Lung (tissue), 11 donors: ENCODE measurements at regions not wholly inside any gene's neighbourhood (a gene's known extent, or its start where the extent isn't known, plus 50 kb on each side); places are given as distances from the start of the nearest gene placed in this dataset.

Source experiments
- ATAC-seq: fragments of 200-7000 bp; cut with Tn5 transposase; one replicate; pipeline ENCODE4 v1.9.1; 2020; ENCODE audit warnings: moderate number of reproducible peaks; ENCODE audit not compliant: insufficient read depth, low FRiP score
- DNase-seq, 3 donors: peaks; one replicate each; pipeline ENCODE4 v3.0.0-alpha.2; 2013 to 2017
- H3K27ac ChIP-seq, 2 donors: one replicate each; pipeline ENCODE4 v1.5.1; 2013; ENCODE audit warnings: mild to moderate bottlenecking in 2 of 2, moderate library complexity in 2 of 2, control low read depth in 1 of 2, inconsistent platforms in 1 of 2, low read depth in 1 of 2, low read length in 1 of 2
- H3K27me3 ChIP-seq, 3 donors: one replicate each; pipeline ENCODE4 v1.5.1; 2013; ENCODE audit warnings: low read length in 2 of 3; ENCODE audit not compliant: control insufficient read depth in 3 of 3, insufficient read depth in 3 of 3
- H3K36me3 ChIP-seq, 4 donors: one replicate each; pipeline ENCODE4 v1.5.1; 2013; ENCODE audit warnings: low read length in 4 of 4, mild to moderate bottlenecking in 1 of 4, moderate library complexity in 1 of 4; ENCODE audit not compliant: control insufficient read depth in 4 of 4, insufficient read depth in 4 of 4
- H3K4me1 ChIP-seq, 5 donors: one replicate each; pipeline ENCODE4 v1.5.1; 2013; ENCODE audit warnings: low read length in 5 of 5, mild to moderate bottlenecking in 2 of 5, moderate library complexity in 1 of 5; ENCODE audit not compliant: control insufficient read depth in 5 of 5, insufficient read depth in 5 of 5
- H3K4me3 ChIP-seq: one replicate; pipeline ENCODE4 v1.5.1; 2013; ENCODE audit warnings: mild to moderate bottlenecking, control low read depth, moderate library complexity
- H3K9ac ChIP-seq, 2 donors: one replicate each; pipeline ENCODE4 v1.5.1; 2013; ENCODE audit warnings: low read length in 2 of 2, control low read depth in 1 of 2; ENCODE audit not compliant: insufficient read depth in 1 of 2
- H3K9me3 ChIP-seq, 4 donors: one replicate each; pipeline ENCODE4 v1.5.1; 2013; ENCODE audit warnings: low read length in 3 of 4, mild to moderate bottlenecking in 1 of 4, moderate library complexity in 1 of 4; ENCODE audit not compliant: control insufficient read depth in 4 of 4, insufficient read depth in 3 of 4
- WGBS, 2 donors: extraction: QIAGEN DNeasy Blood & Tissue Kit; methylation state at CpG; one replicate each; pipeline ENCODE4 v1.1.7; 2013; 5-methylcytosine and 5-hydroxymethylcytosine counted together
- TF ChIP-seq, protein P1 (sequence below): IDR thresholded peaks from 2 replicates; pipeline ENCODE4 v1.5.1; 2012; ENCODE audit warnings: mild to moderate bottlenecking; ENCODE audit errors: control extremely low read depth, extremely low read depth
- donor health status: control.
- donor health status: control.
- donor health status: Bipolar disorder and iron deficiency.
- donor health status: healthy.
- donor health status: DM: yes; HTN: yes; CAD: no.

DNA sequence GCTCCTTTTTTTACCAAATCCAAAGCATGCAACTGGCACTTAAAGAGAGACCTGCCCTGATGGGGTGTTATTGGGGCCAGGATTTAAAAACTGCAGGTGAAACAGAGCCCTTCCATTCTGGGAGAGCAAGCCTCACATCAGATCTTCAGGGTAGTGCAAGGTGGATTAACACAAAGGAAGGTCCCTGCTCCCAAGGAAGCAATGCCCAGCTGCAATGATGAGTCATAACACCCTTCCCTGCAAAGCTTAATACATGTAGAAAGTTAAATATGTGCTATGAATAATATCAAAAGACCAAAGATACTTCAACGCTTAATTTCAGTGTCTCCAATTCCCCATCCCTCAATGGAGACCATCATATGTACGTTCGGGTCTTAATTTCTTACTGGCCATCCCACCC, 508.0 kb downstream of the OMA1 start:
- no peaks in the 10 kb centered on the region for H3K4me1 ChIP-seq
- TF ChIP-seq, protein P1, sequence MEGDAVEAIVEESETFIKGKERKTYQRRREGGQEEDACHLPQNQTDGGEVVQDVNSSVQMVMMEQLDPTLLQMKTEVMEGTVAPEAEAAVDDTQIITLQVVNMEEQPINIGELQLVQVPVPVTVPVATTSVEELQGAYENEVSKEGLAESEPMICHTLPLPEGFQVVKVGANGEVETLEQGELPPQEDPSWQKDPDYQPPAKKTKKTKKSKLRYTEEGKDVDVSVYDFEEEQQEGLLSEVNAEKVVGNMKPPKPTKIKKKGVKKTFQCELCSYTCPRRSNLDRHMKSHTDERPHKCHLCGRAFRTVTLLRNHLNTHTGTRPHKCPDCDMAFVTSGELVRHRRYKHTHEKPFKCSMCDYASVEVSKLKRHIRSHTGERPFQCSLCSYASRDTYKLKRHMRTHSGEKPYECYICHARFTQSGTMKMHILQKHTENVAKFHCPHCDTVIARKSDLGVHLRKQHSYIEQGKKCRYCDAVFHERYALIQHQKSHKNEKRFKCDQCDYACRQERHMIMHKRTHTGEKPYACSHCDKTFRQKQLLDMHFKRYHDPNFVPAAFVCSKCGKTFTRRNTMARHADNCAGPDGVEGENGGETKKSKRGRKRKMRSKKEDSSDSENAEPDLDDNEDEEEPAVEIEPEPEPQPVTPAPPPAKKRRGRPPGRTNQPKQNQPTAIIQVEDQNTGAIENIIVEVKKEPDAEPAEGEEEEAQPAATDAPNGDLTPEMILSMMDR = no peak
- H3K4me3 ChIP-seq = no peak overlapping the region
- no peak for ATAC-seq
- no peak overlapping the region for H3K9ac ChIP-seq
- H3K36me3 ChIP-seq = no peaks in the 10 kb centered on the region
- DNase-seq = no peak
- H3K27ac ChIP-seq = no peak overlapping the region
- 97 to 98% methylated on average over 3 of the region's 3 CpGs for WGBS, 2 donors
- no peaks in the 10 kb centered on the region for H3K27me3 ChIP-seq
- H3K9me3 ChIP-seq = peaks cover 0 to 1% (median 0%) of the 10 kb centered on the region in 4 donors

DNA sequence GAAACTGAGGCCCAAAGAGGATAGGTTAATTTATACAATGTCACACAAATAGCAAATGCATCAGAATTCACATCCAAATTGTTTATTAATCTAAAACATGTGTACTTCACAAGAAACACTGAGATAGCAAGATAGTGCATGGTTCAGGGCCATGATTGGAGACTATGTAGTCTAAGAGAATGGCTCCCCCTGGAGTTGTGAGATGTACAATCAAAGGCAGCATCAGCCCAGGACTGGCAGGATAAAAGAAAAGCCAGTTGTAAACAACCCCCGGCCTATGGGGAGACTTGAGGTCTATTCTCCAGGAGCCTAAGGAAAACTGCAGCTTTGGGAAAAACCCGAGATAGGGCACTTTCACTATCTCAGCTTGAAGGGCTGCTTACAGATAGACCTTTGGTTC, 511.0 kb downstream of the OMA1 start:
- peaks cover 0 to 4% (median 0%) of the 10 kb centered on the region in 5 donors for H3K4me1 ChIP-seq
- peaks cover 0 to 2% (median 0%) of the 10 kb centered on the region in 3 donors for H3K27me3 ChIP-seq
- DNase-seq = no peak
- ATAC-seq = no peak
- H3K4me3 ChIP-seq = no peak overlapping the region
- TF ChIP-seq, protein P1 = no peak
- no peak overlapping the region for H3K27ac ChIP-seq
- WGBS, 2 donors = 63 to 64% methylated on average over 2 of the region's 2 CpGs
- H3K36me3 ChIP-seq = no peaks in the 10 kb centered on the region
- H3K9ac ChIP-seq = no peak overlapping the region
- H3K9me3 ChIP-seq = no peaks in the 10 kb centered on the region

DNA sequence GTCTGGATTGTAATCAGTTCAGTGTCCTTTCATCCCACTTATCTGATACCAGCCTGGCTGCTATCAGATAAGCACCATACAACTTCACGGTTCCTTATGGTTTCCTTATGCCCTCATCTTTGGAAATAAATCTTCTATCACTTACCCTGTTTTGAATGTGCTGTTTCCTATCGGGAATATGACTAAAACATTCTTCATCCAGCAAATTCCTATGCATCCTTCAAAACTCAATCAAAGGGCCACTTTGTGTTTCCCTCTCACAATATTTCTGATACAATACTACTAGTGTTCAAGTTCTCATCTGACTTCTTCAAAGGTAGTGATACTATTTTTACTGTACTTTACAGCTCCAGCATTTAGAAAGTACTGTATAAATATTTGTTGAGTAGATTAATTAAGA, 513.2 kb downstream of the OMA1 start:
- ATAC-seq (no peak), DNase-seq (no peak)
- TF ChIP-seq, protein P1 = no peak
- WGBS, 2 donors = 19 to 28% methylated on average over 2 of the region's 2 CpGs
- peaks cover 0 to 4% (median 0%) of the 10 kb centered on the region in 3 donors for H3K27me3 ChIP-seq
- H3K4me1 ChIP-seq = peaks cover 0 to 4% (median 0%) of the 10 kb centered on the region in 5 donors
- H3K4me3 ChIP-seq = no peak overlapping the region
- H3K27ac ChIP-seq = no peak overlapping the region
- no peaks in the 10 kb centered on the region for H3K36me3 ChIP-seq
- no peak overlapping the region for H3K9ac ChIP-seq
- H3K9me3 ChIP-seq = no peaks in the 10 kb centered on the region

DNA sequence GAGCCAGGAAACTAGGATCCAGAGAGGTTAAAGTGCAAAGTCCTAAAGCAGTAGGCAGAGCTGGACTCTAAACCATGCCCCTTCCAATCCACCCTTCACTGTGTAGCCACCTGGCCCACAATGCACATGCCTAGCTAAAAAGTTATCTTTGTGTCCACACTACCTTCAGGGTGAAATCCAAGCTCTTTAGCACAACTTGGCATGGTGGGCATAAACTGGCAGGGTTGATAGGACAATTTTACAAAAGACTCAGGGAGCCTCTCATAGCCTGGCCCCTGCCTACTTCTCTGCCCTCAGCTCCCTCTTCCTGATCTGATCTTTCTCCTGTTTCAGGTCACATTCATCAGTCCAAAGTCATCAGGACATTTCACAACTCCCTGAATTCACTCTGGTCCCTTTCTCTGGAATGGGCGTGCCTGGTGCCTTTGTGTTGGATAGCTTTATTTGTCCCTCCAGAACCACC, 513.9 kb downstream of the OMA1 start:
- Histone ChIP-seq H3K27me3 (peaks cover 0 to 7% (median 0%) of the 10 kb centered on the region in 3 donors), H3K9ac (no peak overlapping the region), H3K4me3 (no peak overlapping the region), H3K36me3 (no peaks in the 10 kb centered on the region), H3K27ac (no peak overlapping the region), H3K4me1 (peaks cover 0 to 4% (median 0%) of the 10 kb centered on the region in 5 donors), H3K9me3 (no peaks in the 10 kb centered on the region)
- ATAC-seq = no peak
- TF ChIP-seq, protein P1 = no peak
- 90 to 96% methylated on average over 1 of the region's 1 CpG for WGBS, 2 donors
- DNase-seq = no peak
